Suprapubic skin (tissue), 3 donors: ENCODE measurements at regions not wholly inside any gene's neighbourhood (a gene's known extent, or its start where the extent isn't known, plus 50 kb on each side); places are given as distances from the start of the nearest gene placed in this dataset.

ENCODE experiments used
- EP300 ChIP-seq: sonication (generic); formaldehyde crosslinking; IDR thresholded peaks from one replicate; pipeline ENCODE4 v1.6.1; 2017; ENCODE audit warnings: antibody characterized with exemption
- TF ChIP-seq, protein P1 (sequence below), 2 donors: fragments of 200-600 bp in 1 of 2; fragments of 450-650 bp in 1 of 2; sonication (generic) in 1 of 2; IDR thresholded peaks; one replicate each; pipeline ENCODE4 v1.5.1; 2016 to 2019; ENCODE audit warnings: antibody characterized with exemption in 2 of 2, mild to moderate bottlenecking in 1 of 2, moderate library complexity in 1 of 2

DNA sequence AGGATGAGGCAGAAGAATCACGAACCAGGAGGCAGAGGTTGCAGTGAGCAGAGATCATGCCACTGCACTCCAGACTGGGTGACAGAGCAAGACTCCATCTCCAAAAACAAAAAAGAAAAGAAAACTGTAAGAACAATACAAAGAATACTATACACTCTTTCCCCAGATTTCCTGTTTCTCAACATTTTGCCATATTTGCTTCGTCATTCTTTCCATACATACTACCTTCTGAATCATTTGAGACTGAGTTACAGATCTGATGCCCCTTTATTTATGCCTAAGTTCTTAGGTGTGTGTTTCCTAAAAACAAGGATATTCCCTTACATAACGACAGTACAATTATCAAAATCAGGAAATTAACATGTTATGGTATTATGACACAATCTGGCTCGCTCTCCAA lies 168.4 kb upstream of the CELF2 start:
- TF ChIP-seq, protein P1, sequence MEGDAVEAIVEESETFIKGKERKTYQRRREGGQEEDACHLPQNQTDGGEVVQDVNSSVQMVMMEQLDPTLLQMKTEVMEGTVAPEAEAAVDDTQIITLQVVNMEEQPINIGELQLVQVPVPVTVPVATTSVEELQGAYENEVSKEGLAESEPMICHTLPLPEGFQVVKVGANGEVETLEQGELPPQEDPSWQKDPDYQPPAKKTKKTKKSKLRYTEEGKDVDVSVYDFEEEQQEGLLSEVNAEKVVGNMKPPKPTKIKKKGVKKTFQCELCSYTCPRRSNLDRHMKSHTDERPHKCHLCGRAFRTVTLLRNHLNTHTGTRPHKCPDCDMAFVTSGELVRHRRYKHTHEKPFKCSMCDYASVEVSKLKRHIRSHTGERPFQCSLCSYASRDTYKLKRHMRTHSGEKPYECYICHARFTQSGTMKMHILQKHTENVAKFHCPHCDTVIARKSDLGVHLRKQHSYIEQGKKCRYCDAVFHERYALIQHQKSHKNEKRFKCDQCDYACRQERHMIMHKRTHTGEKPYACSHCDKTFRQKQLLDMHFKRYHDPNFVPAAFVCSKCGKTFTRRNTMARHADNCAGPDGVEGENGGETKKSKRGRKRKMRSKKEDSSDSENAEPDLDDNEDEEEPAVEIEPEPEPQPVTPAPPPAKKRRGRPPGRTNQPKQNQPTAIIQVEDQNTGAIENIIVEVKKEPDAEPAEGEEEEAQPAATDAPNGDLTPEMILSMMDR (IDR thresholded peaks at IDR 0.05), result no peak
- TF ChIP-seq EP300, result no peak
